NCI-H2227 (cell line): ENCODE measurements at regions not wholly inside any gene's neighbourhood (a gene's known extent, or its start where the extent isn't known, plus 50 kb on each side); places are given as distances from the start of the nearest gene placed in this dataset.

Experiments used
- DNase-seq: peaks from one replicate; lab custom pipeline; 2025; ENCODE audit not compliant: unreplicated experiment; lab: John Stamatoyannopoulos, UW

- no peak for DNase-seq
Observed at GRCh38 chr4:36785973-36786372, 458.6 kb upstream of the NWD2 start.

- no peak for DNase-seq
Observed at GRCh38 chr4:36786519-36786918, 458.0 kb upstream of the NWD2 start.

GRCh38 chr4:36794716-36795115 is 449.8 kb upstream of the NWD2 start:
- DNase-seq = no peak

- DNase-seq = no peak
Observed at GRCh38 chr4:36812149-36812548, 432.4 kb upstream of the NWD2 start.

GRCh38 chr4:36815536-36815935 is 429.0 kb upstream of the NWD2 start:
- DNase-seq = no peak

- no peak for DNase-seq
Observed at GRCh38 chr4:36823199-36823967, 421.2 kb upstream of the NWD2 start.

GRCh38 chr4:36824682-36825081 is 419.9 kb upstream of the NWD2 start:
- DNase-seq = no peak

GRCh38 chr4:36835246-36835645 is 409.3 kb upstream of the NWD2 start:
- DNase-seq = no peak

GRCh38 chr4:36841583-36842326 is 402.8 kb upstream of the NWD2 start:
- no peak for DNase-seq

- no peak for DNase-seq
Observed at GRCh38 chr4:36844448-36844847, 400.1 kb upstream of the NWD2 start.

GRCh38 chr4:36852856-36853255 is 391.7 kb upstream of the NWD2 start:
- no peak for DNase-seq

- no peak for DNase-seq
Observed at GRCh38 chr4:36854554-36854953, 390.0 kb upstream of the NWD2 start.

GRCh38 chr4:36863601-36864000 is 380.9 kb upstream of the NWD2 start:
- no peak for DNase-seq

GRCh38 chr4:36870121-36870520 is 374.4 kb upstream of the NWD2 start:
- no peak for DNase-seq

GRCh38 chr4:36872679-36873078 is 371.9 kb upstream of the NWD2 start:
- no peak for DNase-seq

- no peak for DNase-seq
Observed at GRCh38 chr4:36884151-36884550, 360.4 kb upstream of the NWD2 start.

- DNase-seq = no peak
Observed at GRCh38 chr4:36891971-36892370, 352.6 kb upstream of the NWD2 start.

- DNase-seq = no peak
Observed at GRCh38 chr4:36900446-36900987, 344.0 kb upstream of the NWD2 start.

GRCh38 chr4:36904823-36905222 is 339.7 kb upstream of the NWD2 start:
- DNase-seq = no peak

GRCh38 chr4:36914106-36914505 is 330.4 kb upstream of the NWD2 start:
- DNase-seq = no peak

GRCh38 chr4:36915717-36916116 is 328.8 kb upstream of the NWD2 start:
- no peak for DNase-seq

GRCh38 chr4:36917413-36917812 is 327.1 kb upstream of the NWD2 start:
- DNase-seq = no peak
